ENCODE measurements at regions not wholly inside any gene's neighbourhood (a gene's known extent, or its start where the extent isn't known, plus 50 kb on each side); places are given as distances from the start of the nearest gene placed in this dataset.

- Mint-ChIP-seq H3K27me3 (ENCODE audit: low read depth) (no peaks in the 10 kb centered on the region), H3K9me3 (no peaks in the 10 kb centered on the region), H3K4me3 (no peak overlapping the region), H3K4me1 (peaks cover 14% of the 10 kb centered on the region), H3K36me3 (ENCODE audit: low read depth) (no peaks in the 10 kb centered on the region), H3K27ac (ENCODE audit: unreplicated experiment) (no peak overlapping the region)
- no peak for DNase-seq (ENCODE audit: low read depth, low spot score)
- no peak for TF ChIP-seq CTCF (conservative IDR thresholded peaks at IDR 0.05)
Measured at GRCh38 chr12:91914701-91915100, 230.9 kb downstream of the BTG1 start.

GRCh38 chr12:91913651-91914050 lies 232.0 kb downstream of the BTG1 start:
- Mint-ChIP-seq H3K36me3 (ENCODE audit: low read depth) (no peaks in the 10 kb centered on the region), H3K27ac (ENCODE audit: unreplicated experiment) (no peak overlapping the region), H3K9me3 (no peaks in the 10 kb centered on the region), H3K4me3 (no peak overlapping the region), H3K4me1 (peaks cover 14% of the 10 kb centered on the region), H3K27me3 (ENCODE audit: low read depth) (no peaks in the 10 kb centered on the region)
- TF ChIP-seq CTCF (conservative IDR thresholded peaks at IDR 0.05): no peak
- DNase-seq (ENCODE audit: low read depth, low spot score): no peak

- no peak overlapping the region for H3K4me3 Mint-ChIP-seq
- H3K36me3 Mint-ChIP-seq (ENCODE audit: low read depth): no peaks in the 10 kb centered on the region
- H3K9me3 Mint-ChIP-seq: no peaks in the 10 kb centered on the region
- DNase-seq (ENCODE audit: low read depth, low spot score): no peak
- peaks cover 14% of the 10 kb centered on the region for H3K4me1 Mint-ChIP-seq
- H3K27ac Mint-ChIP-seq (ENCODE audit: unreplicated experiment): no peak overlapping the region
- no peaks in the 10 kb centered on the region for H3K27me3 Mint-ChIP-seq (ENCODE audit: low read depth)
- TF ChIP-seq CTCF (conservative IDR thresholded peaks at IDR 0.05): no peak
Measured at GRCh38 chr12:91913124-91913523, 232.5 kb downstream of the BTG1 start.

- H3K9me3 Mint-ChIP-seq: no peaks in the 10 kb centered on the region
- H3K27me3 Mint-ChIP-seq (ENCODE audit: low read depth): no peaks in the 10 kb centered on the region
- no peaks in the 10 kb centered on the region for H3K36me3 Mint-ChIP-seq (ENCODE audit: low read depth)
- H3K4me3 Mint-ChIP-seq: no peak overlapping the region
- peaks cover 14% of the 10 kb centered on the region for H3K4me1 Mint-ChIP-seq
- TF ChIP-seq CTCF (conservative IDR thresholded peaks at IDR 0.05): no peak
- no peak for DNase-seq (ENCODE audit: low read depth, low spot score)
- H3K27ac Mint-ChIP-seq (ENCODE audit: unreplicated experiment): no peak overlapping the region
Measured at GRCh38 chr12:91912178-91912577, 233.5 kb downstream of the BTG1 start.

GRCh38 chr12:91910871-91911388 lies 234.7 kb downstream of the BTG1 start:
- H3K27ac Mint-ChIP-seq (ENCODE audit: unreplicated experiment): no peak overlapping the region
- no peaks in the 10 kb centered on the region for H3K36me3 Mint-ChIP-seq (ENCODE audit: low read depth)
- H3K4me3 Mint-ChIP-seq: no peak overlapping the region
- H3K4me1 Mint-ChIP-seq: peaks cover 14% of the 10 kb centered on the region
- no peaks in the 10 kb centered on the region for H3K27me3 Mint-ChIP-seq (ENCODE audit: low read depth)
- no peak for TF ChIP-seq CTCF (conservative IDR thresholded peaks at IDR 0.05)
- peaks cover 1% of the 10 kb centered on the region for H3K9me3 Mint-ChIP-seq
- no peak for DNase-seq (ENCODE audit: low read depth, low spot score)
